ENCODE measurements at regions not wholly inside any gene's neighbourhood (a gene's known extent, or its start where the extent isn't known, plus 50 kb on each side); places are given as distances from the start of the nearest gene placed in this dataset.

GRCh38 chr1:213423605-213424004, 372.6 kb downstream of the RPS6KC1 start:
- TF ChIP-seq CTCF (IDR thresholded peaks at IDR 0.05 in 8 of 11, conservative IDR thresholded peaks at IDR 0.05 in 3 of 11) (no peak), POLR2A (IDR thresholded peaks at IDR 0.05) (no peak)
